ENCODE measurements at regions not wholly inside any gene's neighbourhood (a gene's known extent, or its start where the extent isn't known, plus 50 kb on each side); places are given as distances from the start of the nearest gene placed in this dataset.

DNA sequence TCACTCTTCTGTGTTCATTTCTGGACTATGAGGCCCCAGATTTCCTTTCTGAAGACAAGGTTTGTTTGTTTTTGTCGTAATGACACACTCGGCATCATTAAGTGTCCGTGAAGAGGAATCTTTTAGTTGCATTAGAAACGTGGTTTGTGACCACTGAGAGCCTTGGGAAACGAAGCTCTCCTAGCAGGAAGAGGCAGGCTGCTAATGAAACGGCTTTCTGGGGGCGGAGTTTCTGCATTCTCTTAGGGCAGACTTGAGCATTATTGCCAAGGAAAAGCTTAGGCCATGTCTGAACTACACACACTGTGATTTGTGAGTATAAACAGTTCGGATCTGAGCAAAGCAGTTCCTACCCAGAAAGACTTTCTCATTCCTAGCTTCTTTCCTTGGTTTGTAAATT, 64.0 kb downstream of the SOX3 start (continued):
- no peak for TF ChIP-seq ZBTB43 (CRISPR knock-in tag; IDR thresholded peaks at IDR 0.05)
- TF ChIP-seq, protein P1, sequence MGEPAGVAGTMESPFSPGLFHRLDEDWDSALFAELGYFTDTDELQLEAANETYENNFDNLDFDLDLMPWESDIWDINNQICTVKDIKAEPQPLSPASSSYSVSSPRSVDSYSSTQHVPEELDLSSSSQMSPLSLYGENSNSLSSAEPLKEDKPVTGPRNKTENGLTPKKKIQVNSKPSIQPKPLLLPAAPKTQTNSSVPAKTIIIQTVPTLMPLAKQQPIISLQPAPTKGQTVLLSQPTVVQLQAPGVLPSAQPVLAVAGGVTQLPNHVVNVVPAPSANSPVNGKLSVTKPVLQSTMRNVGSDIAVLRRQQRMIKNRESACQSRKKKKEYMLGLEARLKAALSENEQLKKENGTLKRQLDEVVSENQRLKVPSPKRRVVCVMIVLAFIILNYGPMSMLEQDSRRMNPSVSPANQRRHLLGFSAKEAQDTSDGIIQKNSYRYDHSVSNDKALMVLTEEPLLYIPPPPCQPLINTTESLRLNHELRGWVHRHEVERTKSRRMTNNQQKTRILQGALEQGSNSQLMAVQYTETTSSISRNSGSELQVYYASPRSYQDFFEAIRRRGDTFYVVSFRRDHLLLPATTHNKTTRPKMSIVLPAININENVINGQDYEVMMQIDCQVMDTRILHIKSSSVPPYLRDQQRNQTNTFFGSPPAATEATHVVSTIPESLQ (CRISPR knock-in tag; IDR thresholded peaks at IDR 0.05) = no peak

GRCh38 chrX:140439476-140439875, 65.4 kb downstream of the SOX3 start:
- DNase-seq (ENCODE audit: low spot score) (peak; percentile 84), ATAC-seq (peak; percentile 95)
- ChIA-PET CTCF (interaction anchor here (1.3 kb wide), 1 partner anchor 68 kb away, joined by 4 read pairs; no protein-coding TSS in a partner anchor), POLR2A (interaction anchor here (1.6 kb wide), 1 partner anchor 64 kb away, joined by 7 read pairs; no protein-coding TSS in a partner anchor)
- Mint-ChIP-seq H3K4me3 (peak overlapping the region; percentile 57), H3K36me3 (no peaks in the 10 kb centered on the region), H3K27ac (peak overlapping the region; percentile 74; the same call in 1 of the 2 replicates), H3K4me1 (peaks cover 32% of the 10 kb centered on the region), H3K27me3 (ENCODE audit: low read depth) (peaks cover 26% of the 10 kb centered on the region), H3K9me3 (no peaks in the 10 kb centered on the region)
- TF ChIP-seq MAX (CRISPR knock-in tag; IDR thresholded peaks at IDR 0.05) (peak; percentile 57; the same call in 1 of the 2 replicates), ARID4B (CRISPR knock-in tag; IDR thresholded peaks at IDR 0.05; ENCODE audit: borderline replicate concordance) (no peak)

- ATAC-seq (0 out of 2 replicates have a peak, but pooled peaks have one; percentile 29), DNase-seq (ENCODE audit: low spot score) (no peak)
- ChIA-PET CTCF (interaction anchor here (0.5 kb wide), 1 partner anchor 14 kb away, joined by 3 read pairs; no protein-coding TSS in a partner anchor), POLR2A (no interaction called here)
- Mint-ChIP-seq H3K9me3 (no peaks in the 10 kb centered on the region), H3K4me3 (no peak overlapping the region), H3K36me3 (no peaks in the 10 kb centered on the region), H3K4me1 (peaks cover 14% of the 10 kb centered on the region), H3K27me3 (ENCODE audit: low read depth) (peaks cover 41% of the 10 kb centered on the region), H3K27ac (no peak overlapping the region)
- TF ChIP-seq GRHL2 (CRISPR knock-in tag; IDR thresholded peaks at IDR 0.05; ENCODE audit: insufficient replicate concordance, severe bottlenecking) (no peak), ZSCAN18 (CRISPR knock-in tag; IDR thresholded peaks at IDR 0.05) (no peak), E2F1 (CRISPR knock-in tag; IDR thresholded peaks at IDR 0.05) (no peak), MXD4 (CRISPR knock-in tag; IDR thresholded peaks at IDR 0.05; ENCODE audit: borderline replicate concordance) (no peak), OVOL2 (CRISPR knock-in tag; IDR thresholded peaks at IDR 0.05; ENCODE audit: borderline replicate concordance) (no peak), RELA (CRISPR knock-in tag; IDR thresholded peaks at IDR 0.05; ENCODE audit: borderline replicate concordance) (no peak)
- TF ChIP-seq, protein P2, sequence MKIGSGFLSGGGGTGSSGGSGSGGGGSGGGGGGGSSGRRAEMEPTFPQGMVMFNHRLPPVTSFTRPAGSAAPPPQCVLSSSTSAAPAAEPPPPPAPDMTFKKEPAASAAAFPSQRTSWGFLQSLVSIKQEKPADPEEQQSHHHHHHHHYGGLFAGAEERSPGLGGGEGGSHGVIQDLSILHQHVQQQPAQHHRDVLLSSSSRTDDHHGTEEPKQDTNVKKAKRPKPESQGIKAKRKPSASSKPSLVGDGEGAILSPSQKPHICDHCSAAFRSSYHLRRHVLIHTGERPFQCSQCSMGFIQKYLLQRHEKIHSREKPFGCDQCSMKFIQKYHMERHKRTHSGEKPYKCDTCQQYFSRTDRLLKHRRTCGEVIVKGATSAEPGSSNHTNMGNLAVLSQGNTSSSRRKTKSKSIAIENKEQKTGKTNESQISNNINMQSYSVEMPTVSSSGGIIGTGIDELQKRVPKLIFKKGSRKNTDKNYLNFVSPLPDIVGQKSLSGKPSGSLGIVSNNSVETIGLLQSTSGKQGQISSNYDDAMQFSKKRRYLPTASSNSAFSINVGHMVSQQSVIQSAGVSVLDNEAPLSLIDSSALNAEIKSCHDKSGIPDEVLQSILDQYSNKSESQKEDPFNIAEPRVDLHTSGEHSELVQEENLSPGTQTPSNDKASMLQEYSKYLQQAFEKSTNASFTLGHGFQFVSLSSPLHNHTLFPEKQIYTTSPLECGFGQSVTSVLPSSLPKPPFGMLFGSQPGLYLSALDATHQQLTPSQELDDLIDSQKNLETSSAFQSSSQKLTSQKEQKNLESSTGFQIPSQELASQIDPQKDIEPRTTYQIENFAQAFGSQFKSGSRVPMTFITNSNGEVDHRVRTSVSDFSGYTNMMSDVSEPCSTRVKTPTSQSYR (CRISPR knock-in tag; IDR thresholded peaks at IDR 0.05) = no peak
Observed at GRCh38 chrX:140434347-140434746, 70.5 kb downstream of the SOX3 start.

All from WTC11 (cell line).